DMS114 treated with DMSO at 0.1 percent for 48 hours (cell line): ENCODE measurements at regions not wholly inside any gene's neighbourhood (a gene's known extent, or its start where the extent isn't known, plus 50 kb on each side); places are given as distances from the start of the nearest gene placed in this dataset.

Experiments
- DNase-seq: peaks from one replicate; lab custom pipeline; 2025; ENCODE audit not compliant: unreplicated experiment; lab: John Stamatoyannopoulos, UW

- no peak for DNase-seq
Measured at GRCh38 chr20:12022126-12022525, 104.4 kb downstream of the BTBD3 start.

- no peak for DNase-seq
Measured at GRCh38 chr20:12023194-12023795, 105.6 kb downstream of the BTBD3 start.

- no peak for DNase-seq
Measured at GRCh38 chr20:12028771-12029170, 111.1 kb downstream of the BTBD3 start.

- DNase-seq, result no peak
Measured at GRCh38 chr20:12030470-12030869, 112.8 kb downstream of the BTBD3 start.

GRCh38 chr20:12036142-12036541 is 118.4 kb downstream of the BTBD3 start:
- no peak for DNase-seq

GRCh38 chr20:12037521-12037920 is 119.8 kb downstream of the BTBD3 start:
- no peak for DNase-seq

GRCh38 chr20:12040261-12040660 is 122.6 kb downstream of the BTBD3 start:
- DNase-seq, result no peak

- no peak for DNase-seq
Measured at GRCh38 chr20:12044969-12045368, 127.3 kb downstream of the BTBD3 start.

- no peak for DNase-seq
Measured at GRCh38 chr20:12047838-12048432, 130.2 kb downstream of the BTBD3 start.

- DNase-seq, result no peak
Measured at GRCh38 chr20:12049125-12049524, 131.4 kb downstream of the BTBD3 start.

GRCh38 chr20:12051206-12052163 is 133.8 kb downstream of the BTBD3 start:
- DNase-seq, result no peak

- no peak for DNase-seq
Measured at GRCh38 chr20:12053353-12053752, 135.7 kb downstream of the BTBD3 start.

- no peak for DNase-seq
Measured at GRCh38 chr20:12054556-12054955, 136.9 kb downstream of the BTBD3 start.

GRCh38 chr20:12055161-12055560 is 137.5 kb downstream of the BTBD3 start:
- DNase-seq, result no peak

- DNase-seq, result no peak
Measured at GRCh38 chr20:12056839-12057238, 139.1 kb downstream of the BTBD3 start.

GRCh38 chr20:12057778-12058177 is 140.1 kb downstream of the BTBD3 start:
- DNase-seq, result no peak

- DNase-seq, result no peak
Measured at GRCh38 chr20:12058216-12058615, 140.5 kb downstream of the BTBD3 start.

GRCh38 chr20:12061466-12061865 is 143.8 kb downstream of the BTBD3 start:
- DNase-seq, result no peak

GRCh38 chr20:12063106-12063684 is 145.5 kb downstream of the BTBD3 start:
- no peak for DNase-seq

GRCh38 chr20:12064540-12064939 is 146.8 kb downstream of the BTBD3 start:
- no peak for DNase-seq

GRCh38 chr20:12067686-12068085 is 150.0 kb downstream of the BTBD3 start:
- DNase-seq, result no peak

GRCh38 chr20:12068121-12068520 is 150.4 kb downstream of the BTBD3 start:
- DNase-seq, result no peak
